HG03378 (cell line): ENCODE measurements at regions not wholly inside any gene's neighbourhood (a gene's known extent, or its start where the extent isn't known, plus 50 kb on each side); places are given as distances from the start of the nearest gene placed in this dataset.

Source experiments
- ATAC-seq: cut with Tn5 transposase; IDR thresholded peaks from one replicate; pipeline ENCODE4 v1.9.1; 2021; ENCODE audit warnings: mild to moderate bottlenecking, moderate library complexity; ENCODE audit not compliant: unreplicated experiment

GRCh38 chr10:128221117-128221516 lies 94.9 kb upstream of the MKI67 start:
- no peak for ATAC-seq

- no peak for ATAC-seq
Measured at GRCh38 chr10:128221807-128222206, 95.6 kb upstream of the MKI67 start.

GRCh38 chr10:128222332-128222849 lies 96.2 kb upstream of the MKI67 start:
- no peak for ATAC-seq

GRCh38 chr10:128230401-128230800 lies 104.2 kb upstream of the MKI67 start:
- ATAC-seq, result no peak

GRCh38 chr10:128233422-128233821 lies 107.2 kb upstream of the MKI67 start:
- ATAC-seq, result no peak

- no peak for ATAC-seq
Measured at GRCh38 chr10:128237710-128238109, 111.5 kb upstream of the MKI67 start.

- no peak for ATAC-seq
Measured at GRCh38 chr10:128241023-128241422, 114.8 kb upstream of the MKI67 start.

GRCh38 chr10:128242641-128243040 lies 116.4 kb upstream of the MKI67 start:
- ATAC-seq, result no peak

- ATAC-seq, result no peak
Measured at GRCh38 chr10:128245026-128245425, 118.8 kb upstream of the MKI67 start.

- ATAC-seq, result no peak
Measured at GRCh38 chr10:128247576-128247975, 121.4 kb upstream of the MKI67 start.

GRCh38 chr10:128254476-128254875 lies 128.3 kb upstream of the MKI67 start:
- ATAC-seq, result no peak

- ATAC-seq, result no peak
Measured at GRCh38 chr10:128257428-128257827, 131.2 kb upstream of the MKI67 start.

GRCh38 chr10:128258421-128258976 lies 132.3 kb upstream of the MKI67 start:
- ATAC-seq, result no peak

GRCh38 chr10:128263891-128264688 lies 137.9 kb upstream of the MKI67 start:
- ATAC-seq, result no peak

- no peak for ATAC-seq
Measured at GRCh38 chr10:128265596-128265995, 139.4 kb upstream of the MKI67 start.

GRCh38 chr10:128267581-128267980 lies 141.4 kb upstream of the MKI67 start:
- ATAC-seq, result no peak

GRCh38 chr10:128268015-128268722 lies 141.9 kb upstream of the MKI67 start:
- no peak for ATAC-seq

GRCh38 chr10:128274938-128275337 lies 148.7 kb upstream of the MKI67 start:
- no peak for ATAC-seq

- ATAC-seq, result no peak
Measured at GRCh38 chr10:128275388-128276177, 149.4 kb upstream of the MKI67 start.

- no peak for ATAC-seq
Measured at GRCh38 chr10:128277267-128277840, 151.1 kb upstream of the MKI67 start.

- ATAC-seq, result no peak
Measured at GRCh38 chr10:128278362-128278761, 152.1 kb upstream of the MKI67 start.
